Panc1 (cell line): ENCODE measurements at regions not wholly inside any gene's neighbourhood (a gene's known extent, or its start where the extent isn't known, plus 50 kb on each side); places are given as distances from the start of the nearest gene placed in this dataset.

ENCODE experiments used
- CTCF ChIP-seq: fragments of 450-650 bp; IDR thresholded peaks from 2 replicates; pipeline ENCODE4 v1.5.1; 2017; ENCODE audit warnings: mild to moderate bottlenecking
- REST ChIP-seq, 2 experiments: IDR thresholded peaks; 2 replicates each; pipeline ENCODE4 v1.6.1; 2011 to 2012; ENCODE audit warnings: low read depth in 2 of 2, control low read depth in 1 of 2, low read length in 1 of 2, mild to moderate bottlenecking in 1 of 2, moderate library complexity in 1 of 2; ENCODE audit not compliant: insufficient read depth in 1 of 2

- TF ChIP-seq CTCF, result no peak
- TF ChIP-seq REST (IDR thresholded peaks at IDR 0.05; ENCODE audit: insufficient read depth in 1 of 2, low read depth in 2 of 2, low read length in 1 of 2), result no peak
These were observed 208.9 kb upstream of the CFAP20DC start for GRCh38 chr3:59258550-59259260.
